GM12878 (cell line): ENCODE measurements at regions not wholly inside any gene's neighbourhood (a gene's known extent, or its start where the extent isn't known, plus 50 kb on each side); places are given as distances from the start of the nearest gene placed in this dataset.

Experiments used
- ATF7 ChIP-seq: fragments of 450-650 bp; IDR thresholded peaks from 2 replicates; pipeline ENCODE4 v1.6.1; 2016; ENCODE audit warnings: low read depth, mild to moderate bottlenecking
- BCL3 ChIP-seq: IDR thresholded peaks from 2 replicates; pipeline ENCODE4 v1.6.1; 2011; ENCODE audit warnings: borderline replicate concordance, low read depth, mild to moderate bottlenecking, moderate library complexity, low read length; ENCODE audit not compliant: insufficient read depth, poor library complexity, severe bottlenecking
- ELK1 ChIP-seq: IDR thresholded peaks from 2 replicates; pipeline ENCODE4 v1.6.1; 2012; ENCODE audit warnings: low read depth, low read length, improper control_type of control experiment
- EP300 ChIP-seq, 2 experiments: fragments of 150-350 bp in 1 of 2; IDR thresholded peaks; 2 replicates each; pipeline ENCODE4 v1.6.1; 2011 to 2012; ENCODE audit warnings: low read depth in 2 of 2, low read length in 2 of 2, borderline replicate concordance in 1 of 2, improper control_type of control experiment in 1 of 2, inconsistent platforms in 1 of 2; ENCODE audit not compliant: control insufficient read depth in 1 of 2
- MXI1 ChIP-seq: fragments of 150-350 bp; IDR thresholded peaks from 2 replicates; pipeline ENCODE4 v1.6.1; 2011; ENCODE audit warnings: low read depth, mild to moderate bottlenecking, inconsistent platforms, low read length, improper control_type of control experiment
- NBN ChIP-seq: fragments of 450-650 bp; IDR thresholded peaks from 2 replicates; pipeline ENCODE4 v1.6.1; 2016
- NFYB ChIP-seq: IDR thresholded peaks from 2 replicates; pipeline ENCODE4 v1.6.1; 2011; ENCODE audit warnings: low read depth, mild to moderate bottlenecking, low read length, improper control_type of control experiment, moderate library complexity; ENCODE audit not compliant: insufficient read depth
- POU2F2 ChIP-seq: IDR thresholded peaks from 3 replicates; pipeline ENCODE4 v1.6.1; 2011; ENCODE audit warnings: low read depth, mild to moderate bottlenecking, low read length, borderline replicate concordance
- RFX5 ChIP-seq: IDR thresholded peaks from 2 replicates; pipeline ENCODE4 v1.6.1; 2011; ENCODE audit warnings: low read depth, low read length, improper control_type of control experiment
- ZNF687 ChIP-seq: fragments of 450-650 bp; IDR thresholded peaks from 2 replicates; pipeline ENCODE4 v1.6.1; 2017; ENCODE audit warnings: mild to moderate bottlenecking, moderate library complexity
- TF ChIP-seq, protein P1 (sequence below): fragments of 450-650 bp; conservative IDR thresholded peaks from 2 replicates; pipeline ENCODE4 v1.6.1; 2017; ENCODE audit warnings: mild to moderate bottlenecking, moderate library complexity
- TF ChIP-seq, protein P2 (sequence below): fragments of 450-650 bp; IDR thresholded peaks from 2 replicates; pipeline ENCODE4 v1.6.1; 2017; ENCODE audit warnings: mild to moderate bottlenecking, low read depth, inconsistent platforms; ENCODE audit not compliant: poor library complexity, severe bottlenecking

DNA sequence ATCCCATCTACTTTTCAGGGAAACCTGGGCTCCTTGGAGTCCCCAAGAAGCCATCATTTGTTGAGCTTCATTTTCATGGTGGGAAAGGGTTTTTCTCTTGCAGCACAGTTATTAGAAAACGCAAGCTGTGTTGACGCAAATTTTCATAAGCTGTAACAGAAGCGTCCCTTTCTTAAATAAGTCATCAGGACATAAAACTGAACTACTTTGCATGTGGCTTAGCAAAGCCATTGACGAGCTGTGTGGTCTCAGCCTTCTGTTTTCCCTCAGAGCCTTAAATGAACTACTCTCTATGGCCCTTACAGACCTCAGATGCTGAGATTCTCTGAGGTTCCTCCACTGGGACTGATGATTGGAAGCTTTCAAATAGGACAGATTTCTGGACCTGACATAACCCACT, 85.1 kb downstream of the ARL4C start (continued):
- no peak for TF ChIP-seq BCL3
- TF ChIP-seq MXI1, result no peak
- peak; percentile 77; the same call in 2 of the 3 replicates for TF ChIP-seq POU2F2
- TF ChIP-seq NBN, result no peak
- no peak for TF ChIP-seq RFX5
- TF ChIP-seq ELK1, result no peak
- TF ChIP-seq EP300 (IDR thresholded peaks at IDR 0.05; ENCODE audit: borderline replicate concordance in 1 of 2, control insufficient read depth in 1 of 2, low read depth in 2 of 2, low read length in 2 of 2), result peak in 1 of 2 experiments; percentile 31; a peak in 1 of 4 replicates
- no peak for TF ChIP-seq ZNF687
- TF ChIP-seq, protein P1, sequence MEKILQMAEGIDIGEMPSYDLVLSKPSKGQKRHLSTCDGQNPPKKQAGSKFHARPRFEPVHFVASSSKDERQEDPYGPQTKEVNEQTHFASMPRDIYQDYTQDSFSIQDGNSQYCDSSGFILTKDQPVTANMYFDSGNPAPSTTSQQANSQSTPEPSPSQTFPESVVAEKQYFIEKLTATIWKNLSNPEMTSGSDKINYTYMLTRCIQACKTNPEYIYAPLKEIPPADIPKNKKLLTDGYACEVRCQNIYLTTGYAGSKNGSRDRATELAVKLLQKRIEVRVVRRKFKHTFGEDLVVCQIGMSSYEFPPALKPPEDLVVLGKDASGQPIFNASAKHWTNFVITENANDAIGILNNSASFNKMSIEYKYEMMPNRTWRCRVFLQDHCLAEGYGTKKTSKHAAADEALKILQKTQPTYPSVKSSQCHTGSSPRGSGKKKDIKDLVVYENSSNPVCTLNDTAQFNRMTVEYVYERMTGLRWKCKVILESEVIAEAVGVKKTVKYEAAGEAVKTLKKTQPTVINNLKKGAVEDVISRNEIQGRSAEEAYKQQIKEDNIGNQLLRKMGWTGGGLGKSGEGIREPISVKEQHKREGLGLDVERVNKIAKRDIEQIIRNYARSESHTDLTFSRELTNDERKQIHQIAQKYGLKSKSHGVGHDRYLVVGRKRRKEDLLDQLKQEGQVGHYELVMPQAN, result no peak
- TF ChIP-seq ATF7, result no peak
- TF ChIP-seq, protein P2, sequence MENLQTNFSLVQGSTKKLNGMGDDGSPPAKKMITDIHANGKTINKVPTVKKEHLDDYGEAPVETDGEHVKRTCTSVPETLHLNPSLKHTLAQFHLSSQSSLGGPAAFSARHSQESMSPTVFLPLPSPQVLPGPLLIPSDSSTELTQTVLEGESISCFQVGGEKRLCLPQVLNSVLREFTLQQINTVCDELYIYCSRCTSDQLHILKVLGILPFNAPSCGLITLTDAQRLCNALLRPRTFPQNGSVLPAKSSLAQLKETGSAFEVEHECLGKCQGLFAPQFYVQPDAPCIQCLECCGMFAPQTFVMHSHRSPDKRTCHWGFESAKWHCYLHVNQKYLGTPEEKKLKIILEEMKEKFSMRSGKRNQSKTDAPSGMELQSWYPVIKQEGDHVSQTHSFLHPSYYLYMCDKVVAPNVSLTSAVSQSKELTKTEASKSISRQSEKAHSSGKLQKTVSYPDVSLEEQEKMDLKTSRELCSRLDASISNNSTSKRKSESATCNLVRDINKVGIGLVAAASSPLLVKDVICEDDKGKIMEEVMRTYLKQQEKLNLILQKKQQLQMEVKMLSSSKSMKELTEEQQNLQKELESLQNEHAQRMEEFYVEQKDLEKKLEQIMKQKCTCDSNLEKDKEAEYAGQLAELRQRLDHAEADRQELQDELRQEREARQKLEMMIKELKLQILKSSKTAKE, result no peak
- no peak for TF ChIP-seq NFYB
